ENCODE measurements at regions not wholly inside any gene's neighbourhood (a gene's known extent, or its start where the extent isn't known, plus 50 kb on each side); places are given as distances from the start of the nearest gene placed in this dataset.

DNA sequence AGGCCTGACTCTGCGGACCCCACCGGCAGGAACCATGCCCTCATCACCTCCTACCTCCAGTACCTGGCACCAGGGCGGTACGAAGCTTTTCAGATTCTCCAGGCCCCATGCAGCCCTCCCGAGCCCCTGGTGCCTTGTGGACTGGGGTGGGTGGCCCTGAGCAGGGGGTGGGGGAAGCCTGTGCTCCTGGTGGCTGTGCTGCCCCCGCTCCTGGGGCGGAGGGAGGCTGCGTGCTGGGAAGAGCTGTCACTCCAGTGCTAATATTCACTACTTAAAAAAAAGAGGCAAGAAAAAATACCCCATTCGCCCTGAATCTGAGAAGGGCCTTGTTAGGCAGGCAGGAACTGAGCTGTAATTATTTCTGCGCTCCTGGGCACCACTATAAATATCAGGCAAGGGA, 111.8 kb downstream of the ENGASE start:
- DNase-seq: no peak

DNA sequence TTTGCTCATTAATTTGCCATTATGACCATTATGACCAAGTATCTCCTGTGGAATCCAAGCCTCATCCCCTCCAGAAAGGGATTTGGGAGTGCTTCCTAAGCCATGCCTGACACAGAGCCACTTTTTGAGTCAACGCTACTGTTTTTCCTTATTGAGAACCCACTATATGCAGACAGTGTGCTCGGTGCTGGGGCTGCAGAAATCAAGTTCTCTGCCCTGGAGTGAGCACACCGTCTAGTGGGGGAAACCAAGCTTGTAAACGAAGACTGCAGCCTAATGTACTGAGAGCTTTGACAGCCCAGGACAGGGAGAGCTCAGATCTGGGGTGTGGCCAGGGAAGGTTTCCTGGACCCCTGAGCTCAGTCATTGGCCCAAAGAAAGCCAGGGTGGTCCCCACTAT, 111.0 kb downstream of the ENGASE start:
- no peak for DNase-seq

DNA sequence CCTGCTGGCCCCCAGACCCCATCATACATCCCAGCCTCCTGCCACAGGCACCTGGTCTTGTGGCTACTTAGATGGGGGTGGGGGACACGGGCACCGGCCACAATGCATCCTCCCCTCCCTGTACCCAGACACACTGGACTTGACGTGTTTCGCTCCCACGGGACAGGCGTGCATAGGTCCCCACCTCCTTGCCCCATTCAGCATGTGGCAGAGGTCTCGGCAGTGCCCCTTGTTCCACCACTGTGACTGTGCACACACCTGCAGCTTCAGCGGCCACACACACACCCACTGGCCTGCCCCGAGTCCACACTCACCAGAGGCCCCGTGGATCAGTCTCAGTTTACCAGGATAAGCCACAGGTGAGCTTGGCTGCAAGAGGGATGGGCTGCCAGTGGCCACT, 109.6 kb downstream of the ENGASE start:
- no peak for DNase-seq

DNA sequence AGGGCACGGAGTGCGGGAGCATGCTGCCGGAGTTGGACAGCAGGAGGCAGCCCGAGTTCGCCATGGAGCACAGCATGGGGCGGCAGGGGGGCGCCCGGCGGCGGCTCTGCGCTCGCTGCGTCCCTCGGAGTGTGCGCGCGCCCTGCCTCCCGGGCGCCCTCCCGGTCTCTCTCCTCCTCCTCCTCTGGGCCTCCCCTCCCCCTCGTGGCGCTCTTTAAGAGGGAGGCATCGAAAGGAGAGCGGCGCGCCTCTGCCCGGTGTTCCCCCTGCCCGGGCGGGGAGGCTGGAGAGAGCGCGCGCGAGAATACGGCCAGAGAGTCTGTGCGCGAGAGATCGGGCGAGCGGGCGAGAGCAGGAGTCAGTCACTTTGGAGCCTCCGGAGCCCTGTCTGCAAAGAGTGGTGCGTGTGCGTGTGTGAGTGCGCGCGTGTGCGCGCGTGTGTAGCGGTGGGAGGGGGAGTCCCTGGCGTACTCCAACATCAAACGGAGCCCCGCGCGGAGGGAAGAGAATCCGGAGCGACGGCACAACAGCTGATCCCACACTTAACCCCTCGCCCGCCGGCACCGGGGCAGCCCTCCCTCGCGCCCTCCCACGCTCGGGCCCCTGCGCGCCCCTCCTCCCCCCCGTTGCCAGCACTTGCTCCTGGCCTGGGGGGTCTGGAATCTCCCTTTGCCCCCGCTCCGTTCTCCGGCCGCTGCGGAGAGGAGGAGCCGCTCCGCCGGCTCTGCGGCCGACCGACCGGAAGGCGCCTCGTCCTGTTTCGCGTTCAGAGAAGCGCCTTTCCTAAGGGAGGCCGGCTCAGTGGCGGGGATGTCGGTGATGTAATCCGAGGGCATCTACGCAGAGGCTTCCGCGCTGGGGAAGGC, 108.9 kb downstream of the ENGASE start:
- DNase-seq: no peak

DNA sequence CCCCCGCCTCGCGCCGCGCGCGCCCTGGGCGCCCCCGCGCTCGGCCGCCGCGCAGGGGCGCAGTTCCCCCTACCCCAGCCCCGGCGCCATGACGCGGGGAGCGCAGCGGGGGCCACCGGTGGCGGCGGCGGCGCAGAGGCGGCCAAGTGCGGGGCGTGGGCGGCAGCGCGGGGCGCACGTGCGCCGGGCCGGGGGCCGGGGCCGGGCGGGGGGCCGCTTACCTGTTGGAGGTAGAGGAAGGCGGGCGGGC, 108.3 kb downstream of the ENGASE start:
- no peak for DNase-seq

DNA sequence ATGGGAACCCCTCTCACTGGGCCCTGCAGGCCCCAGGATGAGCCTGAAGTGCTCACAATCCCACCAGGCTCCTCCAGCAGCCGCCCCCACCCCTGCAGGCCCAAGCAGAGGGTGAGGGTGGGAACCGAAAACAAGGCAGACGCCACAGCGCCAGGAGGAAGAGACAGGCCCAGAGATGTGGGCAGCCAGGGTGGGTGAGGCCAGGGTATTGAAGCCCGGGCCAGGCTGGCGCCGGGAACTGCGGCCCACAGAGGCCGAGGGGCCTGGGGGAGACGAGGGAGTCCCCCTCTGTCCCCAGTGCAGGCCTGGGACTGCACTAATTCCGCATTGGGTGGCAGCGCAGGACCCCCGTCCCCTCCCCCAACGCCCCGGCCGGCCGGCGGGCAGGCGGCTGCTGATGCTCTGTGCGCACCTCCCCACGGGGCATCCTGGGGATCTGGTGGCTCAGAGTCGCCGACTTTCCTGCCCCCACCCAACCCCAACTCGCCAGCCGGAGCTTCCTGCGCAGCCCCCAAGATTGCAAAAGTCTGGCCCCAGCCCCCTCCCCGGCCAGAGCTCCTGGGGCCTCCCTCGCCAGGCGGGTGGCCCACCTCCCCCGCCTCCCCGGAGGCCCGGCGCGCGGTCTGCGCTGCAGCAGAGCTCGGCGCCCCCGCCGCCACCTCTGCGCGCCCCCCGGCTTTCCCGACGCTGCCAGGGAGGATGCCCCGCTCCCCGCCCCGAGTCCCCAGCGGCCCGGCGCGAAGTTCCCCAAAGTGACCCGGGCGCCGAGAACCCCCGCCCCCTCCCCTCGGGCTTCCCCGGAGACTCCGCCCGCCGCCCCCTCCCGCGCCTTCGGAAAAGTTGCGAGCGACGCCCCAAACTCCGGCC, 107.8 kb downstream of the ENGASE start:
- no peak for DNase-seq

DNA sequence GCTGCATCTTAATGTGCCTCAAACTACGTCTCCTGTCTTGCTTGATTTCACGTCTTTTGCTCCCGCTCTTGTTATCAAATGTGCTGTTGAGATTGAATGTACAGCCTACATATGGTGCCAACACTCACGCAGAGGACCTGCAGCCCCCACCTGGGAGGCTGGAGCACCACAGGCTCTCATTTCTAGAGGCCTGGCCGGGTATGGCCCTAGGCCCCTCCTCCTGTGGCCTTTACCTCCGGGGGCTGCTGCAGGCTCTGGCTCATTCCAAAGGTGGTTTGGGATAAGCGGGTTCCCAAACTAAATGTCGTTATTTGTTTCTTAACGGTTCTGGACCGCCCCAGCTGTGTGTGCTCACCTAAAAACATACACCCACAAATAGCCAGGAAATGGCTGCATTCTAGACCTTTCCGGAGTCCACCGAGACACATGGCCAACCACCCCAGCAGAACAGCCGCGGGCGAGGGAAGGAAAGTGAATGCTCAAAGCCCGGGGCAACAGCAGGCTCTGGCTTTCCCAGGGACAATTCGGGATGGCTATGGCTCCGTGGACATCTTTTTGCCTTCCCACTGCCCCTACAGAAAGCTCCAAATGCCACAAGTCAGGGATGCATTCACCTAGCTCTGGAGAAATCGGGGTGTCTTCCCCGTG, 105.9 kb downstream of the ENGASE start:
- DNase-seq: no peak

DNA sequence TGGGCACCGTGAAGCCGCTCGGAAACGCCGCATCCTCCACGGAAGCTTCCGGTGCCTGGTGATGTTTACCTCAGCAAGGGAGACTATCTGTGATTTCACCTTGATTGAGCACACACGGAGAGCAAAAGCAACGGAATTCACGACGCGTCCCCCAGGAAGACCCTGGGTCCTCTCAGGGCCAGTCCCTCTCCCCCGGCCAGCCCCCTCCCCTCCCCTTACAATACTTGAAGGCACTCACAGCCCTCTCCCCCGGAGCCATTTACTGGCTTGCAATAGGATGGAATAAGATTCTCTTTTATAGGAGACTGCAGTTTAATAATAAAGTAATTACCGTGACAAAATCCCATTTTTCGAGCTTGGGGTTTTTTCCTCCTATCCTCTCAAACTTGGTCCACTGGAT, 104.7 kb downstream of the ENGASE start:
- DNase-seq: no peak

DNA sequence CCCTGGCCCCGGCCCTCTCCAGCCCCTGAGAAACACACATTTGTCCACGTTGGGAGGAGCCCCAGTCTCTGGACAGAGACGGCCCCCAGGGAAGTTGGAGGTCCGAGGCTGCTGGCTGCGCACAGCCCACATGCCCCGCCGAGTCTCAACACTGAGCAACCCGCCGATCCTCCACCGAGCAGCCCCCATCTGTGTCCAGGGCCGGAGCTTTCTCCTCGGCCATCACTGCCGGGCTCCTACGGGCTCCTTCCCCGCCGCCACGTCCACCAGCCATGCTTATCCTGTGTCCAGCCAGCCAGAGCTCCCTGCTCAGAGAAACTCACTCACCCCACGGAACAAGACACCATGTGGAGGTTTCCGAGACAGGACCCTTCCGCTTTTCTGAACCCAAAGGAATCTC, 103.3 kb downstream of the ENGASE start:
- DNase-seq: no peak

DNA sequence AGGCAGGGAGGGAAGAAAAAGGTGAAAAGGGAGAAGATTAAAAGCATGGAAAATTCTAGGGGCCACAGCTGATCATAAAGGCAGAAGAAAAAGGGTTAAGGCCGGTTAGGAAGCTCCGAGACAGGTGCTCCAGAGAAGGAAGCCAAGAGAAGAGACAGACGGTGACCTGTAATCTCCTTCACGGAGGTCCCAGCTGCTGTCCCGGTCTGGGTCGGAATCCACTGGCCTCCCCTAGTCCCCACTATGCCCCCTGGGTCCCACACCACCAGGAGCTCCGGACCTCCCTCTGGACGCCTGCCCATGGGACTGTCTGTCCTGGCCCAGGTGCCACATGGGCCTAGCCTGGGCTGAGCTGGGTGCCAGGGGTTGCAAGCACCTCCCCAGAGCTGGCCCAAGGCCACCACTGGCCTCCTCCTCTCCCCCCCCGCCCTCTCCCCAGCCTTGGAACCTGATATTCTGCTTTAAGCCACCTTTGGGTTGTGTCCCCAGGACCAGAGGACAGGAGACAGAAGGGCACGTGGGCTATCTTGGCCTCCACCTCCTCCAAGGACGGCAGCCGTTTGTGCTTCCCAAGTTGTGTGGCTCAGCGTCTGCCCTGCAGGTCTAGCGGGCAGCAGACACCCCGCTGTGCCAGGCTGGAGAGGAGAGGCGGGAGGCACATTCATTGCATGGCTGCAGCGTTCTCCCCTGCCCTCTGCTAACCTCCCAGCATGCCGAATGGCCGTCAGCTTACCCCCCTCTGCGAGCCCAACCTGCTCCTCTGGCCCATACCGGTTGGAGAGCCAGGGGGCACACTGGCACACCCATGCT, 102.4 kb downstream of the ENGASE start:
- DNase-seq: no peak

DNA sequence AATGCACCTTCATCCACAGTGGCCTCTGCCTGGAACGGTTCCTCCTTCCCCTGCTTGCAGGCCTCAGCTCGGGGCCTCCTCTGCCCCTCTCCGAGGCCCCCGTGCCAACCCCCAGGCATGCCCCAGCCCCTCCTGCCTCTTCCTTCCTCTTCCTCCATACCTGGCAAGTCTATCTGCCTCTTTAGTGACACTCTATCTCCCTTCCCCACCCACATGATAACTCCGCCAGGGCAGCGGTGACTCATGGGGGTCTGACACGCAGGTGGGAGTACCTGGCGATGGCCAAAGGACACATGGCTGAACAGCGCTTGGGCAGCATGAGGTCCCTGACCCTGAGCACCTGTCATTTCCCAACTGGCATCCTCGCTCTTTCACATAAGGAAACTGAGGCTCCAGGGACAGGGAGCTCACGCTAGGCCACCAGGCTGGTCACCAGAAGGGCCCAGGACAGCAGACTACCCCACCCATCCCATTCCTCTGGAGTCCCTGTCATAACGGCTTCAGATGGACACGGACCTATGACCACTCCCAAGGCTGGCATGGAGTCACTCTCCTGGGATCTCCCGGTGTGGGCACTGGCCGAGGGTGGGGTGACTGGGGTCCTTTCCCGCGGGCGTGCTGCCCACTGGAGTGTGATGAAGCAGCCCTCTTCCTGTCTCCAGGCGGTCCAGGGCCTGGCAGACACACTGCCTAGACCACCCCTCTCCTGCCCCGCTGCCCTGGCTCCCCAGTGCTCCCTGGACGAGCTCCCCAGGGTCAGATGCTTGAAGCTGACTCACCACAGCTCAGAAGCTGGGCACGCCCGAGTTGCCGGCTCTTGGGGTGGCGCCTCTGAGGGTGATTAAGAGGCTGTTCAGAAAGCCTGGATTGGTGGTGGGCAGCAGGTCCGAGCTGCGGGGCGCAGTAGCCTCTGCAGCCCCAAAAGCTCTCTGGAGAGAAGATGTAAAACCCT, 100.6 kb downstream of the ENGASE start:
- DNase-seq: no peak

DNA sequence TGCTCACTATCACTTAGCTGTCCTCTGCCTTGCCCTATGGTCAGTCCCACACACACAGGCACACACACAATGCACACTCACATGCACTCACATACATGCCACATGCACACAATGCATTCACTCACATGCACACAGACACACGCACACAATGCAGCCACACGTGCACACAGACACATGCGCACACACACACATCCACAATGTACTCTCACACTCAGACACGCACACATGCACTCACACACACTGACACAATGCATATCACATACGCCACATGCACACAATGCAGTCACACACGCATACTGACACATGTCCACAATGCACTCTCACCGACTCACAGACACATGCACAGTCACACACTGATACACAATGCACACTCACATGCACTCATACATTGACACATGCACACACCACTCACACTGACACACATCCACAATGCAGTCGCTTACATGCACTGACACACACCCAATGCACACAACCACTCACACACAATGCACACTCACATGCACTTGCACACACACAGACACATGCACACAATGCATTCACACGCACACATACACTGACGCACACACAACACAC, 99.7 kb downstream of the ENGASE start:
- no peak for DNase-seq

DNA sequence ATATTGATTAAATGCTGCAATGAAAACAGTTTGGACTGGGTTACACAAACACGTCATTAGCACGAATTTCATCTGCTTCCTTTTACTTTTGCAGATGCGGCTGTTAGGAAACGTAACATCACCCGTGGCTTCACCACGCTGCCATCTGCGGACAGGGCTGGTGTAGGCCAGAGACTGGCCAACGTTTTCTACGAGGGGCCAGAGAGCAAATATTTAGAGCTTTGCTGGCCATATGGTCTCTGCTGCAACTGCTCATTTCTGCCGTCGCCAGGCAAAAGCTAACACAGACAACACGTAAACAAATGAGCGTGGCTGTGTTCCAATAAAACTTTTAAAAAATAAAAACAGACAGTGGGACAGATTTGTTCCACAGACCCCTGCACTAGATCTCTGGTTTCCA, 96.6 kb downstream of the ENGASE start:
- no peak for DNase-seq

DNA sequence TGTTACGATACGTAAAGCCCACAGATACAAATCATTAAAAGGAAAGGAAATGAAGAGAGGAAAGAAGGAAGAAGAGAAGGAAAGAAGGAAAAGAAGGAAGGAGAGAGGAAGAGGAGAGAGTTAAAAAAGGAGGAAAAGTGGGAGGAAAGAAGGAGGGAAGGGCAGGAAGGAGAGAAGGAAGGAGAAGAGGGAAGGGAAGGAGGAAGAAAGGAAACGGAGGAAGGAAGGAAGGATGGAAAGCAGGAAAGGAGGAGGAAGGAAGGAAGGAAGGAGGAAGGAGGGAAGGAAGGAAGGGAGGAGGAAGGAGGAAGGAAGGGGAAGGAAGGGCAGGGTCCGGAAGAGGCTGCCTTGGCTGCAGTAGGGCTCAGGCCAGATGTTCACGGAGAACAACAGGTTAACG, 95.2 kb downstream of the ENGASE start:
- DNase-seq: no peak

DNA sequence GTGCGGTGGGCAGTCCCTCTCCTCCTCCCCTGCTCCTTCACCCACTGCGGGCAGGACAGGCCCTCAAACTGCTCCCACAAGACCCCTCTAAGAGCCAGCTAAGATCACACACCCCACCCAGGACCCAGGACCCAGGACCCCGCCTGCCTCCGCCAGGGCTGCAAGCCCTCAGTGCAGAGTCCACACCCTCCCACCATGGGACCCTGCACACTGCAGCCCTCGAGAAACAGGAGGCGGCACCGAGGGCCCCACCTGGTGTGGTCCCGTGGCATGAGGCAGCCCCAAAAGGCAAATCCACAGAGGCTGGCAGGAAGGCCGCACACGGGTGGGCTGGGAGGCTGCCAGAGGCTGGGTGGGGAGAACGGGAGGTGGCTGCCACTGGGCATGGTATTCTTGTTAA, 94.7 kb downstream of the ENGASE start:
- no peak for DNase-seq

DNA sequence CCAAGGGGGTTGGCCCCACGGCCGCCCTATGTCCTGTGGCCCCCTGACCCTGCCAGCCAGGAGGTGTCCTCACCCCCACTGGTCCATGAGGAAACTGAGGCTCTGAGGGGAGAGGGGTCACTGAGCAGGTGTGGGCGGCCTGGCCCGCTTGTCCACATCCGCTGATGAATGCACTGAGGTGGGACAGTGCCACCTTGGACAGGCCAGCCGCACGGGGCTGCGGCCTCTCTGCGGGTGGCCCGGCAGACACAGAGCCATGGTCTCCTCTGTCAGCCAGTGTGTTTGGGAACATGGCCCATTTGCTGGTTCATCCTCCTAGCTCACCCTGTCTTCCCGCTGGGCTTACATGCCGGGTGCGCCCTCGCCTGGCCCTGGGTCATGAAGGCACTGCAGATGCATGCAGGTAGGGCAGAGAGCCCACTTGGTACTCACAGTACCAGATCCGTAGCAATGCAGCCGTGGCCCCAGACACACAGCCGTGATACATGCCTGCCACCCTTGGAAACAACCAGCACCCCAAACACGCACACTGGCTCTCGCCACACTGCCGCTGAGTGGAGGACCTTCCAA, 93.9 kb downstream of the ENGASE start:
- no peak for DNase-seq

DNA sequence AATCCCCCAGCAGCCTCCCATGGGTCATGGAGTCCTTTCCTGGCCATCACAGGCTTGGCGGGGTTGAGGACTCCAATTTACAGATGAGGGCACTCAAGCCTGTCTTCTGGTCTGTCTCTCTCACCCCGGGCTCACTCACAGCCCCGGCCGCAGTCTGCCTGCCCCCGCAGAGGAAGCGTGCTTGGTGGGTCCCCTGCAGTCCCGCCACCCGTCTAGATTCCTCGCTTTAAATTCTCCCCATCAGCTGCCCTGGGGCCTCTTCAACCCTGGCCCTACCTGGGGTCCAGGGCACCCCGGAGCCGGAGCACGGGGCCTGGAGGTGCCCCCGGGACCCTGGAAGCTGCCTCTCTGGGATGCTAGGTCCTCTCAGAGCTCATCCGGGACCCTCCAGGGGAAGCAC, 92.9 kb downstream of the ENGASE start:
- no peak for DNase-seq

DNA sequence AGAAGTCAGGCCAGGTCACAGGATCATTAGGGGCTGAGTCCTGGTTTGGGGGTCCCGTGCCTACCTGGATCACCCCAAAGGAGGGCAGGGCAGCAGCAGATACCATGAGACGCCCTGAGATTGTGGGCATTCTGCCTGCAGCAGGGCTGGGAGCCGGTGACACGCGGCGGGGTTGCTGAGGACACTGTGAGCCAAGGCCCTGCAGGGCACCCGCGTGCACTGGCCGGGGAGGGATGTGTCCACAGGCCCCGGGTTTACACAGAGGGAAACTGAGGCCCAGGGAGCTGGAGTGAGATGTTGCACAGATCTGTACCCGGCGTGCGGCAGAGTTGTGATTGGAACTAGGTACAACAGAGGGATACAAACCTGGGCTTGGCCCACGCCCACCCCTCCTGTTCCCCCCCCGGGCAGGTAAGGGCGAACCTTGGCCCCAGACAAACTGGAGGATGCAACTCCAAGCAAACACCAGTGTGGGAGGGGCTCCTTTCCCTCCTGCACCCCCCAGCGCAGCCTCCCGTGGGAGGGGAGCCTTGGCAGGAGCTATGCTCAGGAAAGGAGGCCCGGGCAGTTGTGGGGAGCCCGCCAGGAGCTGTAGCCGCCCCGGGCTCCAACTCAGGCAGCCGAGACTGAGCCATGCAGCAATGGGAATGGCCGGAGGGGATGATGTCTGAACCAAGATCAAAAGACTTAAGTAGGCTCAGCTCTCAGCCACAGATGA, 91.3 kb downstream of the ENGASE start:
- DNase-seq: no peak

DNA sequence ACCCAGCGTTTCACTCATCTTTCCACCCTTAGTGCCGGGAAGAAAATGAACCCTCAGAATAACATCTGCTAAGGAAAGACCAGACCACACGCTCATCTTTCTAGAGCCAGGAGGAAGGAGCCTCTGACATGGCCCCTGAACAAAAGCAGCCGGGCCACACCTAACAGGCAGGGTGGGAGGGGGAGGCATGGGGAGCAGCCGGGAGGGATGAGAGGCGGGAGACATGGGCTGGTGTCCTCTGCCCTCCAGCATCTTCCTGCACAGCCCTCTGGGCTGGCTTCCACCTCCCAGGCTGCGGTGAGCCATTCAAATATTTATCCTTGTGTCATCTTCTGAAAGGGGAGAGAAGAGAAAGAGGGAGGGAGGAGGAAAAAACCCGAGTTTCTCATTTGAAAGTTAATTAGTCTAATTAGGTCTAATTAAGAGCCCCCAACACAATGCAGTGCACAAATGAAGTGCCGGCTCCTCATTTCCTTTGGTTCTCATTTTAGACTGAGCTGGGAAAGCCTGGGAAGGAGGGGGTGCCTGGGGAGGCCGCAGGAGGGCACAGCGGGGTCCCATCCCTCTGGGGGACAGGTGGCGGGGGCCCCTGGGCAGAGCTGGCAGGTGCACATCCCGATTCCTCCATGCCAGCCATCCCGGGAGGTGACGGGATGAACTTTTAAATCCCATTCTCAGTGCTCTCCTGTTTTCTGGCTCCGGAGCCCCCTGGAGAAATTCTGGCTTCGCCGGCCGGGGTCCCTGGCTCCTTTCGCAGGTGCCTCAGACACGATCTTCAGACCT, 90.5 kb downstream of the ENGASE start:
- DNase-seq: no peak

DNA sequence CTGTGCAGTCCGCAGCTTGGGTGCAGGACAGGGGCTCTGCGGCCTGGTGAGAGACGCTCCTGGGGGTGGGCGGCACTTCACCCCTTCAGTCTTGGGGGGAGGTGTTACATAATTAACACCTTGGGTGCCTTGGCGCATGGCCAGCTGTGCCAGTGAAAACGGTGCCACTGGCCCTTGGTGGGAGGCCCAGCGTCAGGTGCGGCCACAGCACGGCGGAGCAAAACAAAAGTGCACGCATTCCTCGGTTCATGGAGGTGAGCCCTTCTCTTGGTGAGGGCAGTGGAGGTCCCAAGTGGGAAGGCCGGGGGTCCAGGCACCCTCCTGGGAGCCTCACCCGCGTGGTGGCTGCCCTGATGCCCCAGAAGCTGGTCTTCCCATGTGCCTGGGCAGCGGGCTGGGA, 89.8 kb downstream of the ENGASE start:
- no peak for DNase-seq
